Thyroid gland (tissue), 4 donors: ENCODE measurements at regions not wholly inside any gene's neighbourhood (a gene's known extent, or its start where the extent isn't known, plus 50 kb on each side); places are given as distances from the start of the nearest gene placed in this dataset.

ENCODE experiments used
- POLR2A ChIP-seq, 2 donors: fragments of 450-650 bp; IDR thresholded peaks; one replicate each; pipeline ENCODE4 v1.6.1; 2017; ENCODE audit warnings: antibody characterized with exemption in 2 of 2, mild to moderate bottlenecking in 2 of 2, moderate library complexity in 1 of 2
- TF ChIP-seq, protein P1 (sequence below), 6 experiments: fragments of 200-600 bp in 3 of 6; fragments of 450-650 bp in 3 of 6; sonication (generic) in 3 of 6; IDR thresholded peaks; one replicate each; pipeline ENCODE4 v1.5.1; 2016 to 2019; ENCODE audit warnings: antibody characterized with exemption in 6 of 6, mild to moderate bottlenecking in 2 of 6, inconsistent platforms in 1 of 6, moderate library complexity in 1 of 6

DNA sequence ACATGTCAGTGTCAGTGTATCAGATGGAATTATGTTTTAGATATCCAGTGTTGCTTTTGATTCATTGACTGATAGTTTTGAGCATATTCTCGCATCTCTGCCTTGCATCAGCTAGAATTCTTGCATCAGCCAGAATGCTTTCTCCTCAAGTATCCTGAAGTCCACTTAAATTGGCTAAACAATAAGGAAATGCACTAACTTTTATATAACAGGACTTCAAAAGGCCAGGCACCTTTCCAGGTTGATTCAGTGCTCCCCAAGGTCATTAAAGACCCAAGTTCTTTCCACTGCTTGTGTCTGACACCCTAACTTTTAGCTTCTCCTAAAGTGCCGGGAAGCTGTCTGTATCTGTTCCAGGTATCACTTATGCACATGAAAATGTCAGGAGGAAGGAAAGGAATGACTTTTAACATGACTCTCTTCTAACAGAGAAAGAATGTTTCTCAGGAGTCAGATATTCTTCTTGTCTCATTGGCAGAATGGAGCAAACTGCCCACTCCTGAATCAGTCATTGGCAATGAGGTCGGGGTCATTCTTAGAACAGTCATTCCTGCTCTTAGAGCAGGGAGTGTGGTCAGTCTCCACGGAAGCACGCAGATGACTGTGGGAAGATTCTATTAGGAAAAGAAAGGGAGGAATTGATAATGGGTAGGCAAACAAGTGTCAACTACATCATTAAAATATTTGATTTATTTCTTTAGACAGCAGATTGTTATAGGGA, 92.9 kb upstream of the TLL1 start:
- TF ChIP-seq, protein P1, sequence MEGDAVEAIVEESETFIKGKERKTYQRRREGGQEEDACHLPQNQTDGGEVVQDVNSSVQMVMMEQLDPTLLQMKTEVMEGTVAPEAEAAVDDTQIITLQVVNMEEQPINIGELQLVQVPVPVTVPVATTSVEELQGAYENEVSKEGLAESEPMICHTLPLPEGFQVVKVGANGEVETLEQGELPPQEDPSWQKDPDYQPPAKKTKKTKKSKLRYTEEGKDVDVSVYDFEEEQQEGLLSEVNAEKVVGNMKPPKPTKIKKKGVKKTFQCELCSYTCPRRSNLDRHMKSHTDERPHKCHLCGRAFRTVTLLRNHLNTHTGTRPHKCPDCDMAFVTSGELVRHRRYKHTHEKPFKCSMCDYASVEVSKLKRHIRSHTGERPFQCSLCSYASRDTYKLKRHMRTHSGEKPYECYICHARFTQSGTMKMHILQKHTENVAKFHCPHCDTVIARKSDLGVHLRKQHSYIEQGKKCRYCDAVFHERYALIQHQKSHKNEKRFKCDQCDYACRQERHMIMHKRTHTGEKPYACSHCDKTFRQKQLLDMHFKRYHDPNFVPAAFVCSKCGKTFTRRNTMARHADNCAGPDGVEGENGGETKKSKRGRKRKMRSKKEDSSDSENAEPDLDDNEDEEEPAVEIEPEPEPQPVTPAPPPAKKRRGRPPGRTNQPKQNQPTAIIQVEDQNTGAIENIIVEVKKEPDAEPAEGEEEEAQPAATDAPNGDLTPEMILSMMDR (IDR thresholded peaks at IDR 0.05) = no peak
- no peak for TF ChIP-seq POLR2A (IDR thresholded peaks at IDR 0.05)
